IMR-90 (cell line): ENCODE measurements at regions not wholly inside any gene's neighbourhood (a gene's known extent, or its start where the extent isn't known, plus 50 kb on each side); places are given as distances from the start of the nearest gene placed in this dataset.

Source experiments
- ATAC-seq: fragments of 200-7000 bp; cut with Tn5 transposase; 2 replicates; pipeline ENCODE4 v1.9.1; 2020; ENCODE audit warnings: low read depth, mild to moderate bottlenecking, moderate library complexity
- BruUV-seq: library from RNA; stranded (reverse); fragments of 400-500 nt; replicated peaks from 2 replicates; lab custom pipeline; 2021; lab: Mats Ljungman, UMichigan
- CTCF ChIA-PET: fragments of 300-600 bp; formaldehyde crosslinking; extraction: SDS; loops from one replicate; lab custom pipeline; 2021; ENCODE audit warnings: antibody characterized with exemption; lab: Yijun Ruan, JAX
- POLR2A ChIA-PET: fragments of 300-600 bp; sonication (Branson Sonifier 250); formaldehyde crosslinking; loops from one replicate; lab custom pipeline; 2022; ENCODE audit warnings: antibody characterized with exemption; ENCODE audit not compliant: unreplicated experiment; lab: Charles Lee
- DNase-seq: peaks from one replicate; pipeline ENCODE4 v3.0.0; 2013
- H2AFZ ChIP-seq: replicated peaks from 2 replicates; pipeline ENCODE3; 2013; ENCODE audit warnings: low read length, mild to moderate bottlenecking; ENCODE audit not compliant: poor library complexity
- H2AK5ac ChIP-seq: 2 replicates; pipeline ENCODE4 v1.6.1; 2013; ENCODE audit warnings: low read depth, low read length, inconsistent platforms
- H2AK9ac ChIP-seq: replicated peaks from 2 replicates; pipeline ENCODE3; 2013; ENCODE audit warnings: mild to moderate bottlenecking, low read depth, low read length, moderate library complexity; ENCODE audit not compliant: poor library complexity
- H2BK120ac ChIP-seq: 2 replicates; pipeline ENCODE4 v1.6.1; 2013; ENCODE audit warnings: low read depth, low read length, inconsistent platforms
- H2BK15ac ChIP-seq: 3 replicates; pipeline ENCODE4 v1.6.1; 2013; ENCODE audit warnings: low read depth, low read length, inconsistent platforms
- H2BK20ac ChIP-seq: 2 replicates; pipeline ENCODE4 v1.6.1; 2013; ENCODE audit warnings: low read depth, mild to moderate bottlenecking, inconsistent platforms, low read length, moderate library complexity
- H2BK5ac ChIP-seq: 2 replicates; pipeline ENCODE4 v1.6.1; 2013; ENCODE audit warnings: mild to moderate bottlenecking, low read depth, low read length, inconsistent platforms; ENCODE audit not compliant: poor library complexity, severe bottlenecking
- H3K14ac ChIP-seq: replicated peaks from 2 replicates; pipeline ENCODE4 v1.6.1; 2013; ENCODE audit warnings: low read depth, low read length, inconsistent platforms
- H3K18ac ChIP-seq: 2 replicates; pipeline ENCODE4 v1.6.1; 2013; ENCODE audit warnings: low read depth, low read length, control low read depth
- H3K23ac ChIP-seq: 2 replicates; pipeline ENCODE4 v1.6.1; 2013; ENCODE audit warnings: low read depth, low read length, inconsistent platforms
- H3K27ac ChIP-seq: 2 replicates; pipeline ENCODE4 v1.5.1; 2013; ENCODE audit warnings: mild to moderate bottlenecking, control low read depth, low read length; ENCODE audit not compliant: insufficient read depth
- H3K27me3 ChIP-seq: 2 replicates; pipeline ENCODE4 v1.6.1; 2013; ENCODE audit warnings: low read length; ENCODE audit not compliant: control insufficient read depth, insufficient read depth
- H3K36me3 ChIP-seq: 2 replicates; pipeline ENCODE4 v1.6.1; 2013; ENCODE audit warnings: low read length, mixed read lengths; ENCODE audit not compliant: control insufficient read depth, insufficient read depth
- H3K4ac ChIP-seq: 2 replicates; pipeline ENCODE4 v1.6.1; 2013; ENCODE audit warnings: low read depth, low read length, inconsistent platforms
- H3K4me1 ChIP-seq: 2 replicates; pipeline ENCODE4 v1.6.1; 2013; ENCODE audit warnings: low read length, mixed read lengths; ENCODE audit not compliant: control insufficient read depth, insufficient read depth
- H3K4me2 ChIP-seq: 2 replicates; pipeline ENCODE4 v1.6.1; 2013; ENCODE audit warnings: low read depth, mild to moderate bottlenecking, control low read depth, low read length, moderate library complexity
- H3K4me3 ChIP-seq: 2 replicates; pipeline ENCODE4 v1.5.1; 2013; ENCODE audit warnings: low read depth, mild to moderate bottlenecking, control low read depth, low read length, moderate library complexity; ENCODE audit not compliant: insufficient read depth
- H3K56ac ChIP-seq: 2 replicates; pipeline ENCODE4 v1.6.1; 2013; ENCODE audit warnings: low read length, inconsistent platforms; ENCODE audit not compliant: insufficient read depth; ENCODE audit errors: extremely low read depth
- H3K79me1 ChIP-seq, 2 experiments: 2 replicates each; pipeline ENCODE4 v1.6.1; 2013; ENCODE audit warnings: low read length in 2 of 2, inconsistent platforms in 1 of 2, low read depth in 1 of 2
- H3K9ac ChIP-seq: 2 replicates; pipeline ENCODE4 v1.6.1; 2013; ENCODE audit warnings: low read depth, low read length, control low read depth
- H3K9me1 ChIP-seq: 2 replicates; pipeline ENCODE4 v1.6.1; 2013; ENCODE audit warnings: low read length, inconsistent platforms; ENCODE audit not compliant: insufficient read depth
- H3K9me3 ChIP-seq: 2 replicates; pipeline ENCODE4 v1.6.1; 2013; ENCODE audit warnings: low read length; ENCODE audit not compliant: control insufficient read depth, insufficient read depth
- H4K20me1 ChIP-seq: 2 replicates; pipeline ENCODE4 v1.6.1; 2013; ENCODE audit warnings: low read length, inconsistent platforms; ENCODE audit not compliant: insufficient read depth
- H4K5ac ChIP-seq: 2 replicates; pipeline ENCODE4 v1.6.1; 2013; ENCODE audit warnings: mild to moderate bottlenecking, low read depth, low read length, control low read depth
- H4K8ac ChIP-seq, 2 experiments: 2 replicates each; pipeline ENCODE4 v1.6.1; 2013; ENCODE audit warnings: low read depth in 2 of 2, low read length in 2 of 2, control low read depth in 1 of 2, inconsistent platforms in 1 of 2
- H4K91ac ChIP-seq: 2 replicates; pipeline ENCODE4 v1.6.1; 2013; ENCODE audit warnings: low read depth, low read length, inconsistent platforms; ENCODE audit not compliant: insufficient read depth
- CEBPB ChIP-seq: IDR thresholded peaks from 2 replicates; pipeline ENCODE4 v1.6.1; 2012; ENCODE audit warnings: low read depth, low read length, improper control_type of control experiment
- CHD1 ChIP-seq: IDR thresholded peaks from 2 replicates; pipeline ENCODE4 v1.6.1; 2012; ENCODE audit warnings: low read depth, low read length, improper control_type of control experiment
- CTCF ChIP-seq: conservative IDR thresholded peaks from 2 replicates; pipeline ENCODE4 v1.5.1; 2012; ENCODE audit warnings: mild to moderate bottlenecking, low read depth, low read length, improper control_type of control experiment
- ELK1 ChIP-seq: fragments of 150-350 bp; IDR thresholded peaks from 2 replicates; pipeline ENCODE4 v1.6.1; 2016; ENCODE audit warnings: low read depth, mild to moderate bottlenecking, low read length, moderate library complexity, borderline replicate concordance
- FOS ChIP-seq: fragments of 150-350 bp; IDR thresholded peaks from 2 replicates; pipeline ENCODE4 v1.6.1; 2016; ENCODE audit warnings: low read depth, low read length
- MAFK ChIP-seq: IDR thresholded peaks from 2 replicates; pipeline ENCODE4 v1.6.1; 2012; ENCODE audit warnings: low read depth, low read length, improper control_type of control experiment
- MAZ ChIP-seq: IDR thresholded peaks from 2 replicates; pipeline ENCODE4 v1.6.1; 2012; ENCODE audit warnings: low read depth, mild to moderate bottlenecking, low read length, improper control_type of control experiment, moderate library complexity, borderline replicate concordance
- NFE2L2 ChIP-seq: fragments of 150-350 bp; IDR thresholded peaks from 2 replicates; pipeline ENCODE4 v1.6.1; 2016; ENCODE audit warnings: low read depth, mild to moderate bottlenecking, low read length
- POLR2A ChIP-seq: IDR thresholded peaks from 2 replicates; pipeline ENCODE4 v1.6.1; 2012; ENCODE audit warnings: mild to moderate bottlenecking, low read depth, low read length
- RAD21 ChIP-seq: IDR thresholded peaks from 2 replicates; pipeline ENCODE4 v1.6.1; 2012; ENCODE audit warnings: low read length, improper control_type of control experiment
- RCOR1 ChIP-seq: IDR thresholded peaks from 2 replicates; pipeline ENCODE4 v1.6.1; 2012; ENCODE audit warnings: mild to moderate bottlenecking, low read length, improper control_type of control experiment; ENCODE audit not compliant: insufficient replicate concordance
- RFX5 ChIP-seq: IDR thresholded peaks from 2 replicates; pipeline ENCODE4 v1.8.0; 2012; ENCODE audit warnings: low read depth, mild to moderate bottlenecking, low read length, moderate library complexity
- SMC3 ChIP-seq: fragments of 150-350 bp; IDR thresholded peaks from 2 replicates; pipeline ENCODE4 v1.6.1; 2016; ENCODE audit warnings: low read depth, mild to moderate bottlenecking, antibody characterized with exemption, low read length, moderate library complexity
- WGBS, 2 experiments: methylation state at CpG; one replicate each; pipeline versions ENCODE4 v1.1.5 to v1.1.7; 2013; ENCODE audit warnings: missing lambda C conversion rate in 2 of 2; ENCODE audit not compliant: insufficient read length in 1 of 2; ENCODE audit errors: extremely low coverage in 2 of 2; 5-methylcytosine and 5-hydroxymethylcytosine counted together
- dilution Hi-C: fragments of 300-500 bp; cut with HindIII; formaldehyde crosslinking; loops from one replicate; pipeline ENCODE4 v1.14.3; 2018; ENCODE audit warnings: low sequenced_read_pairs; ENCODE audit not compliant: unreplicated experiment
- in situ Hi-C: fragments of 300-500 bp; cut with MboI; formaldehyde crosslinking; loops from 3 replicates; pipeline ENCODE4 v1.14.3; 2019; ENCODE audit warnings: low sequenced_read_pairs, inconsistent platforms, mixed read lengths
- intact Hi-C: fragments of 100-400 bp; cut with micrococcal nuclease; formaldehyde crosslinking; loops from 2 replicates; pipeline ENCODE4 v1.10.0; 2022
- TF ChIP-seq, protein P1 (sequence below): fragments of 150-350 bp; IDR thresholded peaks from 2 replicates; pipeline ENCODE4 v1.6.1; 2017; ENCODE audit warnings: mild to moderate bottlenecking, antibody characterized with exemption, low read length, low read depth

GRCh38 chr15:27656296-27656987, 442.7 kb downstream of the OCA2 start:
- no peaks in the 10 kb centered on the region for H3K36me3 ChIP-seq
- H3K79me1 ChIP-seq, result no peaks in the 10 kb centered on the region
- TF ChIP-seq CTCF (no peak), ELK1 (no peak), SMC3 (no peak), RCOR1 (no peak), MAFK (no peak), CEBPB (no peak), RFX5 (no peak), POLR2A (no peak), FOS (no peak), NFE2L2 (no peak), MAZ (no peak), CHD1 (no peak), RAD21 (no peak)
- TF ChIP-seq, protein P1, sequence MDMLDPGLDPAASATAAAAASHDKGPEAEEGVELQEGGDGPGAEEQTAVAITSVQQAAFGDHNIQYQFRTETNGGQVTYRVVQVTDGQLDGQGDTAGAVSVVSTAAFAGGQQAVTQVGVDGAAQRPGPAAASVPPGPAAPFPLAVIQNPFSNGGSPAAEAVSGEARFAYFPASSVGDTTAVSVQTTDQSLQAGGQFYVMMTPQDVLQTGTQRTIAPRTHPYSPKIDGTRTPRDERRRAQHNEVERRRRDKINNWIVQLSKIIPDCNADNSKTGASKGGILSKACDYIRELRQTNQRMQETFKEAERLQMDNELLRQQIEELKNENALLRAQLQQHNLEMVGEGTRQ, result no peak
- no peak overlapping the region for H3K4me2 ChIP-seq
- no peak overlapping the region for H4K5ac ChIP-seq
- 75% methylated on average over 10 of the region's 29 CpGs; no CpG with 5 or more reads in 1 of the 2 experiments for WGBS, 2 experiments
- intact Hi-C loops, result no loop called here
- peaks cover 15% of the 10 kb centered on the region for H3K9me3 ChIP-seq
- H2BK5ac ChIP-seq, result no peak overlapping the region
- ChIA-PET POLR2A (interaction anchor here (0.6 kb wide), 1 partner anchor 31 kb away, joined by 3 read pairs; no protein-coding TSS in a partner anchor), CTCF (no interaction called here)
- no peak overlapping the region for H3K14ac ChIP-seq
- in situ Hi-C loops, result no loop called here
- no peak overlapping the region for H2BK15ac ChIP-seq
- no peak overlapping the region for H2AK9ac ChIP-seq
- H4K91ac ChIP-seq, result no peak overlapping the region
- H2BK20ac ChIP-seq, result no peak overlapping the region
- no peak overlapping the region for H2AFZ ChIP-seq
- no peak overlapping the region for H3K4me3 ChIP-seq
- no peaks in the 10 kb centered on the region for H3K4me1 ChIP-seq
- no peak overlapping the region for H3K27ac ChIP-seq
- H2AK5ac ChIP-seq, result no peak overlapping the region
- H3K27me3 ChIP-seq, result no peaks in the 10 kb centered on the region
- no peaks in the 10 kb centered on the region for H4K20me1 ChIP-seq
- dilution Hi-C loops, result no loop called here
- H3K23ac ChIP-seq, result no peak overlapping the region
- ATAC-seq, result no peak
- no peak overlapping the region for H3K56ac ChIP-seq
- no TSS peak for BruUV-seq
- no peak overlapping the region for H3K18ac ChIP-seq
- H3K4ac ChIP-seq, result no peak overlapping the region
- no peak overlapping the region for H2BK120ac ChIP-seq
- no peak overlapping the region for H4K8ac ChIP-seq
- H3K9ac ChIP-seq, result no peak overlapping the region
- no peaks in the 10 kb centered on the region for H3K9me1 ChIP-seq
- DNase-seq, result no peak
